ENCODE measurements at regions not wholly inside any gene's neighbourhood (a gene's known extent, or its start where the extent isn't known, plus 50 kb on each side); places are given as distances from the start of the nearest gene placed in this dataset.

DNA sequence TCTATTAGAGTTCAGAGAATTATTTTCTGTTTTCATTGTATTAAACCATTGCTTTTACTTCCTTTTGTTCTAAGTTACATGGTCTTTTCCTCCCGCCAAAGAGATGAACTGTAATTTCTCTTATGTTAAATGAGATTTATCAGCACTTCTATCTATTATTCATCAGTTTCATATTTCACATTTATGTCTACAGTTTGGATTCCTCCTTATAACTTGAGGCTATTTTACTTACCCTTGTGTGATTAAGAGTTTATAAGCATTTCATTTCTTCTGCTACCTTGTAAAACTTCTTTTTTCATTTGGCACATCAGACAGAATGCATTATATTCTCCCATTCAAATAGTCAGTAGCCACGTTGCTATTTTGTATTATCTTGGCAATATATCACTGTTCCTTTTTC, 248.2 kb downstream of the PLA2G4A start:
- TF ChIP-seq EZH2phosphoT487 (IDR thresholded peaks at IDR 0.05; ENCODE audit: insufficient read depth, low read depth) (no peak), EZH2 (IDR thresholded peaks at IDR 0.05; ENCODE audit: insufficient read depth, poor library complexity, severe bottlenecking) (no peak)
